Astrocyte (in vitro differentiated cells and primary cell): ENCODE measurements at regions not wholly inside any gene's neighbourhood (a gene's known extent, or its start where the extent isn't known, plus 50 kb on each side); places are given as distances from the start of the nearest gene placed in this dataset.

Experiments
- DNase-seq: peaks from one replicate; pipeline ENCODE4 v3.0.0-alpha.2; 2010; ENCODE audit warnings: low read depth
- FAIRE-seq: peaks from 2 replicates; lab custom pipeline; 2011; peaks lifted over from hg19 to GRCh38; lab: Jason Lieb, UNC
- H2AFZ ChIP-seq: 2 replicates; pipeline ENCODE4 v1.6.0; 2012; ENCODE audit warnings: low read depth, low read length, inconsistent platforms
- H3K27ac ChIP-seq: 2 replicates; pipeline ENCODE4 v1.5.1; 2011; ENCODE audit warnings: low read depth, low read length, inconsistent platforms
- H3K27me3 ChIP-seq: 2 replicates; pipeline ENCODE4 v1.6.0; 2011; ENCODE audit warnings: low read length, inconsistent platforms; ENCODE audit not compliant: insufficient read depth
- H3K36me3 ChIP-seq: 2 replicates; pipeline ENCODE4 v1.5.1; 2011; ENCODE audit warnings: low read length, inconsistent platforms; ENCODE audit not compliant: insufficient read depth
- H3K4me1 ChIP-seq: 2 replicates; pipeline ENCODE4 v1.5.1; 2011; ENCODE audit warnings: low read length, inconsistent platforms; ENCODE audit not compliant: insufficient read depth
- H3K4me2 ChIP-seq: 2 replicates; pipeline ENCODE4 v1.6.0; 2012; ENCODE audit warnings: low read length, inconsistent platforms
- H3K4me3 ChIP-seq: 2 replicates; pipeline ENCODE4 v1.5.1; 2011; ENCODE audit warnings: low read depth, mild to moderate bottlenecking, low read length, inconsistent platforms; ENCODE audit not compliant: insufficient read depth
- H3K79me2 ChIP-seq: 2 replicates; pipeline ENCODE4 v1.6.0; 2012; ENCODE audit warnings: mild to moderate bottlenecking, low read length, inconsistent platforms; ENCODE audit not compliant: insufficient read depth
- H3K9ac ChIP-seq: 2 replicates; pipeline ENCODE4 v1.6.0; 2012; ENCODE audit warnings: mild to moderate bottlenecking, low read length, inconsistent platforms
- H3K9me3 ChIP-seq: 2 replicates; pipeline ENCODE4 v1.5.1; 2012; ENCODE audit warnings: low read depth, mild to moderate bottlenecking, low read length, inconsistent platforms; ENCODE audit not compliant: insufficient read depth
- H4K20me1 ChIP-seq: 2 replicates; pipeline ENCODE4 v1.6.0; 2012; ENCODE audit warnings: low read length, inconsistent platforms; ENCODE audit not compliant: insufficient read depth
- H3K27ac Mint-ChIP-seq: one replicate; pipeline ENCODE4 v1.8.0; 2021; ENCODE audit warnings: mild to moderate bottlenecking, mixed read lengths; ENCODE audit not compliant: unreplicated experiment
- H3K27me3 Mint-ChIP-seq: one replicate; pipeline ENCODE4 v1.8.0; 2021; ENCODE audit warnings: low read depth, mixed read lengths; ENCODE audit not compliant: unreplicated experiment
- H3K36me3 Mint-ChIP-seq: one replicate; pipeline ENCODE4 v1.8.0; 2021; ENCODE audit warnings: low read depth, mixed read lengths; ENCODE audit not compliant: unreplicated experiment
- H3K4me1 Mint-ChIP-seq: one replicate; pipeline ENCODE4 v1.8.0; 2021; ENCODE audit warnings: low read depth, mixed read lengths; ENCODE audit not compliant: unreplicated experiment
- H3K4me3 Mint-ChIP-seq: one replicate; pipeline ENCODE4 v1.8.0; 2021; ENCODE audit warnings: mild to moderate bottlenecking, moderate library complexity, mixed read lengths; ENCODE audit not compliant: unreplicated experiment
- H3K9me3 Mint-ChIP-seq: one replicate; pipeline ENCODE4 v1.8.0; 2021; ENCODE audit warnings: mild to moderate bottlenecking, mixed read lengths; ENCODE audit not compliant: unreplicated experiment
- EZH2 ChIP-seq: IDR thresholded peaks from 2 replicates; pipeline ENCODE4 v1.6.1; 2012; ENCODE audit warnings: mild to moderate bottlenecking, low read length, inconsistent platforms; ENCODE audit not compliant: insufficient read depth
- TF ChIP-seq, protein P1 (sequence below): IDR thresholded peaks from 2 replicates; pipeline ENCODE4 v1.5.1; 2011; ENCODE audit warnings: low read depth, mild to moderate bottlenecking, inconsistent platforms, low read length, moderate library complexity; ENCODE audit not compliant: insufficient read depth

DNA sequence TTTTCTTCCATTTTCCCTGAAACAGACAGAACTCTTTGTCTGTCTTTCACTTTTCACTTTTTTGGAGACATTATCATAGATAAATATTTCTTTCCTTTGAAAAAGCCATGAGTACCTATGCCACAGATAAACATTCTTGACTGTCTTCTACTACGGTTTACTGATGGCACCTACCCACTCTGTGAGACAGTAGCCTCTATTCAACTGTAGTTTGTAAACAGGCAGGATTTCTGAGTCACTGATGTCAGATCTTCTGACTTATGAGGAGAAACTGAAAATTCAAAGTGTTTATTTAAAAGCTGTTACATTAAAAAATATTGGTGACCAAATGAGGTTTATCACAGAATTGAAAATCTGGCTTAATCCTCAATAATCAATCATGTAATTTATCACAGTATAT is 658.4 kb downstream of the TOX3 start:
- Histone ChIP-seq H3K4me1 (no peaks in the 10 kb centered on the region), H3K79me2 (no peaks in the 10 kb centered on the region), H3K36me3 (no peaks in the 10 kb centered on the region), H3K27ac (no peak overlapping the region), H3K27me3 (no peaks in the 10 kb centered on the region), H3K4me3 (no peak overlapping the region), H4K20me1 (no peaks in the 10 kb centered on the region), H3K4me2 (no peak overlapping the region), H3K9me3 (no peaks in the 10 kb centered on the region), H2AFZ (no peak overlapping the region), H3K9ac (no peak overlapping the region)
- H3K9me3 Mint-ChIP-seq = no peaks in the 10 kb centered on the region
- FAIRE-seq (no peak), DNase-seq (no peak)
- no peak overlapping the region for H3K27ac Mint-ChIP-seq
- H3K27me3 Mint-ChIP-seq = peaks cover 2% of the 10 kb centered on the region
- no peaks in the 10 kb centered on the region for H3K36me3 Mint-ChIP-seq
- no peak for TF ChIP-seq EZH2
- TF ChIP-seq, protein P1, sequence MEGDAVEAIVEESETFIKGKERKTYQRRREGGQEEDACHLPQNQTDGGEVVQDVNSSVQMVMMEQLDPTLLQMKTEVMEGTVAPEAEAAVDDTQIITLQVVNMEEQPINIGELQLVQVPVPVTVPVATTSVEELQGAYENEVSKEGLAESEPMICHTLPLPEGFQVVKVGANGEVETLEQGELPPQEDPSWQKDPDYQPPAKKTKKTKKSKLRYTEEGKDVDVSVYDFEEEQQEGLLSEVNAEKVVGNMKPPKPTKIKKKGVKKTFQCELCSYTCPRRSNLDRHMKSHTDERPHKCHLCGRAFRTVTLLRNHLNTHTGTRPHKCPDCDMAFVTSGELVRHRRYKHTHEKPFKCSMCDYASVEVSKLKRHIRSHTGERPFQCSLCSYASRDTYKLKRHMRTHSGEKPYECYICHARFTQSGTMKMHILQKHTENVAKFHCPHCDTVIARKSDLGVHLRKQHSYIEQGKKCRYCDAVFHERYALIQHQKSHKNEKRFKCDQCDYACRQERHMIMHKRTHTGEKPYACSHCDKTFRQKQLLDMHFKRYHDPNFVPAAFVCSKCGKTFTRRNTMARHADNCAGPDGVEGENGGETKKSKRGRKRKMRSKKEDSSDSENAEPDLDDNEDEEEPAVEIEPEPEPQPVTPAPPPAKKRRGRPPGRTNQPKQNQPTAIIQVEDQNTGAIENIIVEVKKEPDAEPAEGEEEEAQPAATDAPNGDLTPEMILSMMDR = no peak
- no peaks in the 10 kb centered on the region for H3K4me1 Mint-ChIP-seq
- H3K4me3 Mint-ChIP-seq = no peak overlapping the region

DNA sequence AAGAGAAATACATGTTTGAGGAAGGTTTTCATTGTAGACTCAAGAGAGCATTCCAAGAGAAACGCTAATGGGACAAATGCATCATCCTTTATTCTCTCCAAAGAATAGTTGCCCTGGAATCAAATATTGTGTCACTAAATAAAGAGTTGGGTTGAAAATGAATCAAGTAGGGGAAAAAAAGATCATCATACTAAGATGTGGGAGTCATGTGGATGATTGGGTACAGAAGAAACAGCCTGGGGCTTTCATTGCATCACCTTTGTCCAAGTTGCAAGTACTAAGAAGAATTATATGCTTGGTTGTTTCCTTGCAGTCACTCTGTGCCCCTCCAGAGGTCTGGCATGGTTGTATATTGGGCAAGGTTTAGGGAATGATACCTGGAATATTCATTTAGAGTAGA is 658.9 kb downstream of the TOX3 start:
- Mint-ChIP-seq H3K9me3 (no peaks in the 10 kb centered on the region), H3K4me1 (no peaks in the 10 kb centered on the region), H3K4me3 (no peak overlapping the region), H3K36me3 (no peaks in the 10 kb centered on the region), H3K27me3 (peaks cover 2% of the 10 kb centered on the region), H3K27ac (no peak overlapping the region)
- Histone ChIP-seq H3K4me1 (no peaks in the 10 kb centered on the region), H3K9ac (no peak overlapping the region), H2AFZ (no peak overlapping the region), H3K79me2 (no peaks in the 10 kb centered on the region), H3K36me3 (no peaks in the 10 kb centered on the region), H3K4me3 (no peak overlapping the region), H4K20me1 (no peaks in the 10 kb centered on the region), H3K9me3 (no peaks in the 10 kb centered on the region), H3K27me3 (no peaks in the 10 kb centered on the region), H3K27ac (no peak overlapping the region), H3K4me2 (no peak overlapping the region)
- DNase-seq (no peak), FAIRE-seq (no peak)
- TF ChIP-seq, protein P1 = no peak
- no peak for TF ChIP-seq EZH2

DNA sequence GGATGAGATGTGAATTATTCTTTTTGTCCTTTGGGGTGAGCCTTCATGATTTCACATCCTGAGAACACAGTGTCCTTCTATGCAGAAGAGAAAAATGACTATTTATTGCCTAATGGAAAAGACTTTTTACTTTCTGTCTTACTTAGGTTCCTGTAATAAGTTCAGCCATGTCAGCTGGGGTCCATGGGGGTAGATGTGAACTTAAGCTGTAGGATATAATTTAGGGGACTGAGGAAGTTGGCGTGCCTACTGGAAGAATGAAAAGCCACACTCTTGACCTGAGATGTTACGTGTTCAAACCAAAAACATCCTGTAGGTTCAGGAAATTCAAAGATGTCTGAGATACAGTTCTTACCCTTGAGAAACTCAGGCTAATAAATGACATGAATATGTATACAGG is 660.5 kb downstream of the TOX3 start:
- Histone ChIP-seq H3K9ac (no peak overlapping the region), H3K4me1 (peaks cover 4% of the 10 kb centered on the region), H3K9me3 (no peaks in the 10 kb centered on the region), H4K20me1 (no peaks in the 10 kb centered on the region), H3K36me3 (no peaks in the 10 kb centered on the region), H3K4me3 (no peak overlapping the region), H3K27ac (no peak overlapping the region), H3K4me2 (no peak overlapping the region), H2AFZ (no peak overlapping the region), H3K27me3 (no peaks in the 10 kb centered on the region), H3K79me2 (no peaks in the 10 kb centered on the region)
- FAIRE-seq (no peak), DNase-seq (no peak)
- Mint-ChIP-seq H3K4me3 (no peak overlapping the region), H3K27ac (no peak overlapping the region), H3K9me3 (no peaks in the 10 kb centered on the region), H3K4me1 (peaks cover 1% of the 10 kb centered on the region), H3K27me3 (no peaks in the 10 kb centered on the region), H3K36me3 (no peaks in the 10 kb centered on the region)
- TF ChIP-seq EZH2 = no peak
- TF ChIP-seq, protein P1 = no peak
